Fibroblast of pulmonary artery (primary cell): ENCODE measurements at regions not wholly inside any gene's neighbourhood (a gene's known extent, or its start where the extent isn't known, plus 50 kb on each side); places are given as distances from the start of the nearest gene placed in this dataset.

ENCODE experiments used
- DNase-seq: peaks from one replicate; pipeline ENCODE4 v3.0.0-alpha.2; 2010; ENCODE audit warnings: low read depth
- H3K4me3 ChIP-seq: replicated peaks from 2 replicates; pipeline ENCODE4 v1.5.1; 2011; ENCODE audit warnings: low read depth, mild to moderate bottlenecking, control low read depth, low read length, moderate library complexity
- CTCF ChIP-seq: IDR thresholded peaks from 2 replicates; pipeline ENCODE4 v1.5.1; 2011; ENCODE audit warnings: mild to moderate bottlenecking, control low read depth, low read length, inconsistent platforms; ENCODE audit errors: missing control alignments

- no peak for DNase-seq
- TF ChIP-seq CTCF, result no peak
- no peak overlapping the region for H3K4me3 ChIP-seq
Measured at GRCh38 chr4:165714650-165715049, 158.4 kb upstream of the TLL1 start.

- H3K4me3 ChIP-seq, result no peak overlapping the region
- no peak for DNase-seq
- no peak for TF ChIP-seq CTCF
Measured at GRCh38 chr4:165715211-165715610, 157.8 kb upstream of the TLL1 start.

GRCh38 chr4:165715989-165716388 lies 157.0 kb upstream of the TLL1 start:
- no peak for TF ChIP-seq CTCF
- no peak overlapping the region for H3K4me3 ChIP-seq
- DNase-seq, result peak; percentile 50

DNA sequence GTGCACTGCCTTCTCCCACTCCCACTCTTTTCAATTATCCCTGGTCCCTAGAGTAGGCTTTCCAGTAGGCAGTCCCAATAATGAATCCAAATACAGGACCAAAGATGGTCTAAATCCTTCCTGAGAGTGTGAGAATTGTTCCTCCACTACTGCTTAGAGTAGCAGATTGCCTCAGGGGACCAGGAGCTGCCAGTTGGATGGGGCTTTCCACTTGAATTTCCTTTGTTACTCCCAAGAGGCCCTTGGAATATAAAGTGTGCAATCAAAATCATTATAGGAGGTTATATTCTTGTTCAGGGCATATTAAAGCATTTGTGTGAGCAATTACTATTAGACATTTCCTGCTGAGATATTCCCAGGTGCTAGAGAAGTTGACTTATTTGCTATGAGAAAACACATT lies 156.6 kb upstream of the TLL1 start:
- TF ChIP-seq CTCF, result no peak
- no peak overlapping the region for H3K4me3 ChIP-seq
- DNase-seq, result no peak

DNA sequence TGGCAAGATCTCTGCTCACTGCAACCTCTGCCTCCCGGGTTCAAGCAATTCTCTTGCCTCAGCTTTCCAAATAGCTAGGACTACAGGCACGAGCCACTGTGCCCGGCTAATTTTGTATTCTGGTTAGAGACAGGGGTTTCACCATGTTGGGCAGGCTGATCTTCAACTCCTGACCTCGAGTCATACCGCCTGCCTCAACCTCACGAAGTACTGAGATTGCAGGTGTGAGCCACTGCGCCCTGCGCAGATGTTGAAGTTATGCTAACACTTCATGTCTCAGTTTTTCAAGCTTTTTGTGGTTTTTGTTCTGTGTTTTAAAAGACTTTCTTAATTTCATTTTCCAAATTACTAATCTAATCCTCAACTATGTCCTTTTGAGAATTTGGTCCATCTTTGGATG lies 154.4 kb upstream of the TLL1 start:
- no peak for DNase-seq
- TF ChIP-seq CTCF, result no peak
- no peak overlapping the region for H3K4me3 ChIP-seq

DNA sequence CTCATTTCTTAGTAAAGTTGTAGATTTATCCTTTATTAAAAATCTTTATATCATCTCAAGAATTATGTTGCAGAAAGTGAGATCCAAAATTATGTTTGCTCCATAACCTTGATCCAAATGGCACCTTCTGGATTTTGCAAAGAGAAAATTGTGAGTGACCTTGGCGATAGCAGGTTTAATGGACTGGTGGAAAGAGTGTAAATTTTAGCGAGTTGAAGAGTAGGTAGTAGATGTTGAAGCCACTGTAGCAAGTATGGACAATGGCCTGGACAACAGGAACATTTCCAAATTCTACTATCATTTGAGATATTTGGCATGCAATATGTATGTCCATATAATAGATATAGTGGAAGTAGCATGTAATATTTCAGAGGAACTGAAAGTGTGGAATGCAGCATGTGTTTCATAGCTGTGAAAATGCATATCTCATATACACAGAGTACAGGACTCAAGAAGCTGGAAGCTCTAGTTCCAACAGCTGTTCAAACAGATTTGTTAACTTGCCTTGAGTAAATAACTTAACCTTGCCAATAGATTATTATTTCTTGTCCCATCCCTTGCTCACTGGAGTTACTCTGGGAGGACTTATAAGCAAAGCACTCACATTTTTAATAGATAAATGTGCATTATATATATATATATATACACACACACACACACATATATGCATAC lies 152.5 kb upstream of the TLL1 start:
- no peak for DNase-seq
- TF ChIP-seq CTCF, result no peak
- no peak overlapping the region for H3K4me3 ChIP-seq

GRCh38 chr4:165721815-165722214 lies 151.2 kb upstream of the TLL1 start:
- no peak overlapping the region for H3K4me3 ChIP-seq
- DNase-seq, result no peak
- TF ChIP-seq CTCF, result no peak
